COLO829 (cell line): ENCODE measurements at regions not wholly inside any gene's neighbourhood (a gene's known extent, or its start where the extent isn't known, plus 50 kb on each side); places are given as distances from the start of the nearest gene placed in this dataset.

Experiments
- DNase-seq: peaks from one replicate; pipeline ENCODE4 v3.0.0; 2012; ENCODE audit warnings: low spot score

DNA sequence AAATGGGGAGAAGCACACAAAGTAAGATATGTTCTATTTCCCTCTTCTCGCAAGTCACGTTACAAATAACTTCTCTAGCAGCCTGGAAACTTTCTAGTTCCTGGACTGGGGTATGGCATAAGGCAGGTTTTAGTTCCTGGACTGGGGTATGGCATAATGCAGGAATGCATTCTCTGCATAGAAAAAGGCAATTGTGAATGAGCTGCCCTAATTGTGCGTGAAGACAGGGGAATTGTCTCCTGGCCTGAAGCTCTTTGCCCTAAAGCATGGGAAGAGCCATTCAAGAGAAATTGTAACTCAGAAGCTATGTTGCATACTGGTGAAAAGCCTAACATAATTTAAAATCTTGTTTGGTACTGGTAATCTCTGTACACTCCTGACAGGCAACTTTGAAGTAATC lies 54.3 kb upstream of the CBLB start:
- no peak for DNase-seq

DNA sequence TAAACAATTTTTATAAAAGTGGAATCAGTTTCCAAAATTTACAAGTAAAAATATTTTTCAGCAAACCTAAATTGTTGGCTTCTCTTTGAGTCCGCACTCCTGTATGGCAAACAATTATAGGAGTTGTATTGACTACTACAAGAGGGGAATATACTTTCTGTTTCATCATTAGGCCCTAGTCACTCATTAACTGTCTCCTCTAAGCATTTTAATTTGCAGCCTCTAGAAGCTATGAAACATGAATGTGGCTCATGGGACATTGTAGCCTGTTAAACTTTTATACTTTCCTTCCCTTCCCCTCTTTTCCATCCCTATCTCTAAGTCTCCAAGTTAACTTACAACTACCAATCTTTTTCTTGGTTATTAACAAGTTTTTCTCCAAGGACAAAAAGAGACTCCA lies 58.9 kb upstream of the CBLB start:
- DNase-seq, result no peak

DNA sequence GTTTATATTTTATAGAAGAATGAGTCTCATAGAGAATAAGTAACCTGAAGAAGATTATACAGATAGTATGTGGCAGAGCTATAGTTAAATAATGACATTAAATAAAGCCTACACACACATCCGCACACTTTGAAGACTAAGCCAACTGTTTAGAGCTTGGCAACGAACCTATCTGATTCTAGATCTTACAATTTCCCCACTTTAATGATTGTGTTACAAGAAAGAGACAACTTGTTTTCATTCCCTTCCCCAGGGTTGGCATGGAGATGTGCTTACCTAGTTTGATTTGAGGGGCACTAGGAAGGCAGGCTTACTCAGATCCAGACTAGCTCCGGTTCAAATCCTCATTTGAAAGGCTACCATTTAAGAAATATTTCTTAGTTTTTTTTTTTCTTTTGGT lies 61.9 kb upstream of the CBLB start:
- no peak for DNase-seq

DNA sequence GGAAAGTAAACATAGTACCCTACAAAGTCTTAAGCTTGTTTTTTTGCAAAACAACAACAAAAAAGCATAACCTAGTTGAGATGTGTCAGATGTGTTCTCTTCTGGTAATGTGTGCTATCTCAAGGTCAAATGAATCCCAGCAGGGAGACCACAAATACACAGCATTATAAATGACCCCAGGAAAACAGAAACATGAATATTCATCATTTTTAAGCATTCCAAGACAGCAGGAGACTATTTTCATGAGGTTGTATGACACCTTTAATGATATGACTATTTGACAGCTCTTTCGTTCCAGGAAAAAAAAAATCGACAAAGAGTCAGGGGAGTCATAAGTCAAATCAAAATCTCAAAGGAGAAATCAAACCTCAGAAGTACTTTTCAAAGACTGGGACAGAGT lies 62.7 kb upstream of the CBLB start:
- DNase-seq, result no peak

DNA sequence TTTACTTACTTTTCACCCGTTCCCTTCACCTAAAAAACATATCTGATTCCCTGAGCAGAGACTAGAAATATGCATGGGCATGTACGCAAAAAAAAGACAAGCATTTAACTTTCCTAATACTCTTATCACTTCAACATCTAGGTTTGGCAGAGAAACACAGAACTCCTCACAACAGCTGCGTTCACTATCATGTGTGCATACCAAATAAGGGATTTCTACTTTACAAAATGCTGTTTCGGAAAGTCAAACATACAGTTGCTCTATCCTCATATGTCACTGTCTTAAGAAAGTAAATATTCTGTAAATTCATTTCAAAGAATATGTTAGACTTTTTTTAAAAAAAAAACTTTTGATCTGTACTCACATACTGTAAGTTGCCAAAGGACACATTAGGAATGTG lies 65.1 kb upstream of the CBLB start:
- DNase-seq, result peak; percentile 18

DNA sequence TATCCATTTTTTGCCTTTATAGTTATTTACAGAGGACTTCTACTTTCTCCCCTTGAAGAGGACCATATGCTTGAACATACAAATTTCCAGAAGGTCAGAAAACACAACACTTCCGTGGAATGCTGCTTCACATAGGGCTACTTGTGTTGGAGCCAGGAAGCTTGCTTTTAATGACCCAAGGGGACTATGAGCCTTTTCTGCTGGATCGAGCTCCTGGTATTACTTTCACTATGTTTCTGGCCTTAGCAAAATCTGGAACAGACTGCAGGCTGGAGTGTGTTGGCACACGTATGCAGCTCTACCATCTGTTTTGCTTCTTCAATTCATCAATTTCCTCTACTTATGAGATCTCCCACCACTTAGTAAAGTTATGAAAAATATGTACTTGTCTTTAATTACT lies 69.3 kb upstream of the CBLB start:
- DNase-seq, result no peak

DNA sequence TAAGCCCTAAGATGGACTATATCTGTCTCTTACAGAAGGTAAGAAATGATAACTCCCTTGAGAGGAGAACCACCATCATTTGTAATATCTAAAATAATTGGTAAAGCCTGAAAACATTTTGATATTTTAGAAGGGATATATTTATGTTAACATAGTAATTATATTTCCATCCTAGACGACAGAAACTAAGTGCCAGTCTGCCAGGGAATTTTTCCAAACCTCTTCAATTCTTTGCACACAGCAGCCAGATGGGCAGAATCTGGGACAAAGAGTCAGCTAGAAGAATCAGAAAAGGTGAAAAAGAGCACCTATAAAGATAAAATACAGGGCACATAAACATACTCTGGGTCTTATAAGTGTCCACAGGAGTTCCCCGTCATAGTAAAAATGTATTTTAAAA lies 70.0 kb upstream of the CBLB start:
- DNase-seq, result no peak

DNA sequence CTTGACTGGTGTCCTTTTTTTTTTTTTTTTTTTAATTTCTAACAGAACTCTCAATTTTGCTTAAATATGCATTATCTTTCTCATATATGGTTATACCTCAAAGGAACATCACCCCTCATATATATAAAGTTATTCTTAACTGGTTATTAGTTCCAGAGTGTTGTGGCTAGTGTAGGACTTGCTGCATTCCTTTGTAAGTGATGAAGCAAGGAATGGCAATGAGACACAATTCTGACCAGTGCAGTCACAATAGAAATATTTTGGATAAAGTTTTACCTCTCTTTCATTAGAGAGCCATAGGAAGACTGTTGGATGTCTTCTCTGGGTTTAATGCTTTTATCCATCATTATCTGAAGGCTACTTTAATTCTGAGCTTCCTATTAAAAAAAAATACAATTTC lies 75.5 kb upstream of the CBLB start:
- DNase-seq, result no peak

DNA sequence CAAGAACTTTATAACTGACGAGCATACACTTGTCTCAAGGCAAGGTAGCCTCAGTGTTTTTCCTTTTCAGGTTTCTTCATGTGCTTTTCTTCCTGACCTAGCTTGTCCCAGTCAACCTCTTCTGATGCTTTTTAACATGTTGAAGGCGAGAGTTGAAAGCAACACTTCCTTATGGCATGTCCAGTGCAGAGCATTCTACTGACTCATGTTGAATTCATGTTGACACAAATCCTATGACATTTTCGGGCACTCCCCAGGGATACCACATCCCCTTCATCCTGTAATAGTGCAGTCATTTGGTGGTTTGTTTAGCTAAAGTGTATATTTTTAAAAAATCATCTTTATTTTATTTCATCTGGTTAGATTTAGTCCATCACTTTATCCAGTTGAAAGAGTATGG lies 75.9 kb upstream of the CBLB start:
- no peak for DNase-seq

DNA sequence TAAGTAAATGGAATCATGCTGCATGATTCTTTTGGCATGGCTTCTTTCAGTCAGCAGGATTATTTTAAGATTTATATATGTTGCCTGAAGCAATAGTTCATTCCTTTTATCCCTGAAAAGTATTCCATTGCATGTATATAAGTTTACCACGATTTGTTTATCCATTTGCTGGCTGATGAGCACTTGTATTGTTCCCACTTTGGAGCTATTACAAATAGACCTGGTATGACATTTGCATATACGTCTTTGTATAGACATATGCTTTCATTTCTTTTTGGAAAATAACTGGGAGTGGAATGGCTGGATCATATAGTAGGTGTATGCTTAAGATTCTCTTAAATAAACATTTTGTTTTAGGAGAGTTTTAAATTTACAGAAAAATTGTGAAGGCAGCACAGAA lies 79.3 kb upstream of the CBLB start:
- DNase-seq, result no peak

DNA sequence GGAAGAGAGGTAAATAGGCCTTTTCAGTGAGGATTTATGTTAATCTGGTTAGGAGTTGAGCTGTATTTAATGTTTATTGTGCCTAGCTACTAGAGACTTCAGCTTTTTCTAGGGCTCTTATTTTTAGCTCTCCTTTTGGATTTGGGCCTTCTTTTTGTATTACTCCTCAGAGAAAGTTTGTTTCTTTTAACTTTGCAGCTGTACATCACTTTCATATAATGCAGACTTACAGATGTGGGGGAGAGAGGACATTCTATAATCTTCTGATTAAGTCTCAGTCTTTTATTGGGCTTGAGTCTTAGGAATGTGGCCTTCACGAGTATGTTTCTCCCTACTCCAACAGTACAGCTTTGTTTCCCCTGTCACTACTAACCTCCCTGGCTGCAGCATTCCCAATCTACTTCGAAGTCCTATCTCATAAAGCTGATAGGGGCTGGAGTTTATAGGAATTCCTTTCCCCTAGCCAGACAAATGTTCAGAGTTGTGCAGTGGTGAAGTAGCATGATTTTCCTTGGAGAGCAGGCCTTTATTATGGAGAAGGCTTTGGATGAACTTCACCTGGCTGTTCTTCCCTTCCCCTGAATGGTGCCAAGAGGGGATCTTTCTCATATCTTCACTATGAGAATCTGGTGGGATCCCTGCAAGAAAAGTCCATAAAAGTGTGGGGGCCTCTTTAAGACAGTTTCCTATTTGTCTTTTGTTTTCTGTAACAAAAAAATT lies 82.2 kb upstream of the CBLB start:
- DNase-seq, result no peak

DNA sequence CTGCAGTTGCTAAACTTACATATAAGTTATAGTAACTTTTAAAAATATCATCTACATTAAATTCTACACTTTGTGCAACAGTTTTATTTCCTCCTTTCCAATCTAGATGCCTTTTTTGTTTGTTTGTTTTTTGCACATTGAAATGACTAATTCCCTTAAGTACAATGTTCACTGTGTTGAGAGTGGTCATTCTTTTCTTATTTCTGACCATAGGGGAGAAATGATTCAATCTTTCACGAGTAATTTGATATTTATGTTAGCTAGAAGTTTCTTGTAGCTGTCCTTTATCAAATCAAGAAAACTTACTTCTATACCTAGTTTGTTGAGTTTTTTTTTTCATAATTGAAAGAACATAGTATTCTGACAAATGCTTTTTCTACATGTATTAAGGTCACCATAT lies 85.0 kb upstream of the CBLB start:
- DNase-seq, result no peak

DNA sequence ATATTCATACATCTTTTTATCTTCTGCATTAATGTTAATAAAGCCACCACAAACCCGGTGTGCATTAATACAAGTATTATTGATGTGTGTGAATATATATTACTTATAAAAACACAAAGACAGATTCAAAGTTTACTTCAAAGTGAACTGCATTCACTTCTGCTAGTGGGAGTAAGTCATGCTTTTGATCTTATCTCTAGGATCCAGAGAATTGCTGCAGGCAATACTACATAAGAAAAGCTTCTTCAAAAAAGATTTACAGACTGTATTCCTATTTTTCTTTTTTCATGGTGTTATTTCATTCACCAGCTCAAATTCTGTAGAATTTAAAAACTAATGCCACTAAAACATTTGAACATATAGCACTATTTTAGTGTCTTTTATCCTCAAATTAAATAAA lies 87.5 kb upstream of the CBLB start:
- peak; percentile 70 for DNase-seq

DNA sequence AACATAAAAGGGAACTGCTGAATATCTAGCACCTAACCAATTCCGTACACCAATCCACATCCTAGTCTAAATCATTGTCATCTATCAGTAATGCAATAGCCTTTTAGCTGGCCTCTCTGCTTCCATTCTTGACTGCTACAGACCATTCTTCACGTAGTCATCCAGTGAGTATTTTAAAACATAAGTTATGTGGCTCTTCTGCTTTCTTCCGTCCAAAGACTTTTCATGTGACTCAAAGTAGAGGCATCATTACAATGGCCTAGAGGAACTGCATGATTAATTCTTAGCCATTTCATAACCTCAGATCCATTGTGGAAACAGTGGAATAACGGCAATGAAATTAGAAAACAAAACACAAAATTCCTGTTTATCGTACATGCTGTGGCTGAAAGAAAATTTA lies 88.9 kb upstream of the CBLB start:
- DNase-seq, result no peak

DNA sequence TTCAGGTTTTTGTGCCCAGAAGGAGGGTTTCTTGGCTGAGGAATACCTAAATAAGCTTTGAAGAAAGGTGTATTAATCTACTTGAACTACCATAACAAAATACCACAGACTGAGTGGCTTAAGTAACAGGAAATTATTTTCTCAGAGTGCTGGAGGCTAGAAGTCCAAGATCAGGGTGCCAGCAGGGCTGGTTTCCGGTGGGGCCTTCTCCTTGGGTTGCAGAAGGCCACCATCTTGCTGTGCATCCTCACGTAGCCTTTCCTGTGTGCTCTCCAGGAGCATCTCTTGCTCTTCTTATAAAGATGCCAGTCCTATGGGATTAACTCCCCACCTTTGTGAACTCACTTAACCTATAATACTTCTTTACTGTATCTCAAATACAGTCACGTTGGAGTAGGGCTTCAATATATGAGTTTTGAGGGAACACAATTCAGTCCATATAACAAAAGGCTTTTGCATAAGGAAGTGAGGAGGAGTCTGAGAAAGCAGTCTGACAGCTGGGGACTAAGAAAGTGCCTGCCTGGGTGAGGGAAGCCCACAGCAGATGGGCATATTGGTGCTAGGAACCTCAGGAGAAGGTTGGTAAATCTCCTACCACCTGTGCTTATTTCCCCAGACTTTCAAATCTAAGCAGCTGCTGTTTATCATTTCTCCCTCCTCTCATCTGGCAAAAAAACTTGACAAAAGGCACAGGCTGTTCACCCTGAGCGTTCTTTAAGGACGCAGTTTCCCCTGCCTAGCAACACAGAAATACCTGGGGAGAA lies 89.6 kb upstream of the CBLB start:
- no peak for DNase-seq

DNA sequence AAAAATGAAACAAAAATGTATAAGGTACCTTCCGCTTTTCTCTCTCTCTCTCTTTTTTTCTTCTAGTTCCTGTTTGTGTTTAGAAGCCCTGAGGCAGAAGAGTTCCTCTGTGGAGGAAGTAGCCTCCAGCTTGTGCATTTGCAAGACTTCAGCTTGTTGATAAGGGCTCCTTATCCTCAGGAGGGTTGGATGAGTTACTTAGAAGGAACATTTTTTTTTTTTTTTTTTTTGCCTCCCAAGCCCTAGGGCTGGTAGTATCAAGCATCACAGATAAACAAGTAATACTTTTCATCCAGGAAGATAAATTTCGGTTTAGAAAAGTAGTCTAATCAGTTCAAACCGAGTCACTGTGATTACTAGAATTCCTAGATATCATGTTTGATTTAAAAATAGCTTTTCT lies 91.0 kb upstream of the CBLB start:
- no peak for DNase-seq

DNA sequence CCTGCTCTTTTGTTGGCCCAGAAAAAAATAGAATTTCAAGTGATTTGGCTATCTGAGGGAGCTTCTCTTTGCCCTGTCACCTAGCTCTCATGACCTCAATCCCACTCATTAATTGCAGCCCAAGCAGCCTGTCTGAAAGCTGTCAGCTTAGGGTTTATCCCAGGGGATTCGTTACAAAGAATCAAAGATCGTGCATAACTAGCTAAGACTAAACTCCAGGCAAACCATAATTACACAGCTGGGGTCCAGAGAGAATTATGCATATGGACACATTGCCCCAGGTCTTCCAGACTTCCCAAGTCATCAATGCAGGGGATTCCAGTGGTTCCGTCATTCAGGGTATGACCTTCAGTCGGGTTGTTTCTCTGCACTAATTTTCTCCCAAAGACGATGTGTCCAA lies 91.6 kb upstream of the CBLB start:
- DNase-seq, result no peak

DNA sequence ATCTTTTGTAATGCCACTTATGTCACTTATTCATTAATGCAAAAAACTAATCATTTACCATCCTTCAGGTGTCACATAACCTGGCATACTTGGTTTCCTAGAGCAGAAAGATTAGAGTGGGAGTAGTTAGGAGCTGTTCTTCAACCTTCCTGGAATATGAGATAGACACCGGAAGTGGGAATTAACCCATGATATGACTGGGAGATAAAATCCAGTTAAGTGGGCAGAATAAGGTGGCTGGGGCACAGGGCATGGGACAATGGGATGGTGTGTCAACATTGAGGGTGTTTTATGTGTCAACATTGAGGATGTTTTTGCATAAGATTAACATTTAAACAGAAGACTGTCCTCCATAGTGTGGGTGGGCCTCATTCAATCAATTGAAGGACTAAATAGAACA lies 94.3 kb upstream of the CBLB start:
- DNase-seq, result no peak

DNA sequence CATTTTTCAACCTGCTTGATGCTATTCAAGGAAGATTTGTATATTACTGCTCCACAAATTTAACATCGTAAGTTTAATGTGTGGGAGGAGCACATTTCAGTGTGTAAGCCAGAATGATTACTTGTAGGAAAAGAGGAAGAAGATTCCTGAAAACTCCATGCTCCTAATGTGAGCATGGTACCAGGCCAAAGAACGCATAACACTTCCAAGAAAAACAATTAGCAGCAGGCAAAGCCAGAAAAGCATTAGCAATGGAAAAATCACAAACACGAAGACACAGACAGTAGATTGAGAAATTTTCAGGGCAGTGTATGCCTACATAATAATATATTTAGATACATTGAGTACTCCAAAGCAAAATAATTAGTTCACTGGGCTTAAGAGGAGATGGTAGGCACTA lies 96.6 kb upstream of the CBLB start:
- no peak for DNase-seq

DNA sequence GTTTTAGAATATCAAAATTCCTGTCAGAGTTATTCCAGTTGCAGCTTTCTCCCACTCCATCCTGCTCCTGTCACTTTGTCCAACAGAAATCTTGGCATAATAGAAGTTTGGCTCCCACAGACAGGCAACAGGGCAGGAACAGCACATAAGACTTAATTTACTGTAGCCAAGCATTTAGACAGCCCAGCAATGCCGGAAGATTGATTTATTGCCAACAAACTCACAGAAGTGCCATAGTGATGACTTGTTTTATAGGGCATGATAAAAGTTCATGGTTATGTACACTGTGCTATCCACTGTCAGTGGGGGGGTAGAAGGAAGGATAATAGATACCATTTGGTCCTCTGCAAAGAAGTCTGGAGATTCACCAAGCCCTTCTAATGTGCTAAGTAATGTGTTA lies 98.3 kb upstream of the CBLB start:
- DNase-seq, result no peak

DNA sequence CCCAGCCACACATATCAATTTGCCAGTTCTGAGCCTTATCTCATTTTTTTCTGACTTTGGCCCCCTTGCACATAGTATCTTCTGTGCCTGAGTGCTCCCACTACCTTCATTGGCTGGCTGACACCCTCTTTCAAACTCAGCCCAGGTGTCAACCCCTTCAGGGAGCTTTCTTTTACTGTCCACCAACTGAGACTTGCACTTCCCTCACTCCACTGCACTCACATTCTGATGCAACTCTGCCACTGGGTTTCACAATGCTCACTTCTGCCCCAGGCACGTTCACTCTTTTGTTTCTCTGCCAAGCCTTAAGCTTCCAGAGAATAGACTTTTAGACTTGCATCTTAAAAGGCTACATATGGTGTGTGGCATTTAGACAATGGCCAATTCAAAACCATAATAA lies 101.5 kb upstream of the CBLB start:
- DNase-seq, result no peak

DNA sequence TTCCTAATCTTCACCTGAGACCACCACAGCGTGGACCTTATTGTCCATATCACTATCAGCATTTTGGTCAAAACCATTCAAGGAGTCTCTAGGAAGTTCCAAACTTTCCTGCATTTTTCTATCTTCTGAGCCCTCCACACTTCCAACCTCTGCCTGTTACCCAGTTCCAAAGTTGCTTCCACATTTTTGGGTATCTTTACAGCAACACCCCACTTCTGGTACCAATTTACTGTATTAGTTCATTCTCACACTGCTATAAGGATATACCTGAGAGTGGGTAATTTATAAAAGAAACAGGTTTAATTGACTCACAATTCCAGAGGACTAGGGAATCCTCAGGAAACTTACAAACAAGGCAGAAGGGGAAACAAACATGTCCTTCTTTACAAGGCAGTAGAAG lies 103.3 kb upstream of the CBLB start:
- no peak for DNase-seq

DNA sequence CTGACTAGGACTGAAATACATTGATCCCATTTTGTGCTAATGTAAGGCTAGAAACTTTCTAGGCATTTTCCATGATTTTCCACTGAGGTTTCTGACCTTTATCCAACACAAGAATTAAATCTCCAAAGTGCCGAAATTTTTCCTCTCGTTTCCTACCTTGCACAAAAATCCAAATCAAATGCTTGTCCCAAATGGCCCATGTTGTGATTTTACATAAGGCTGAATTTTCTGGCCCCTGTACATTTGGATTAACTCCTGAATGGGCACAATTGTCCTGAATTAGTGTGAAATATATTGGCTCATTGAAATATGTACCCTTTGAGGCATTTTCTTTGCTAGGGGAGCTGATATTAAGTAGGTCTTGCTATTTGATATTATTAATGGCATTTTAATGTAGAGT lies 105.6 kb upstream of the CBLB start:
- no peak for DNase-seq

DNA sequence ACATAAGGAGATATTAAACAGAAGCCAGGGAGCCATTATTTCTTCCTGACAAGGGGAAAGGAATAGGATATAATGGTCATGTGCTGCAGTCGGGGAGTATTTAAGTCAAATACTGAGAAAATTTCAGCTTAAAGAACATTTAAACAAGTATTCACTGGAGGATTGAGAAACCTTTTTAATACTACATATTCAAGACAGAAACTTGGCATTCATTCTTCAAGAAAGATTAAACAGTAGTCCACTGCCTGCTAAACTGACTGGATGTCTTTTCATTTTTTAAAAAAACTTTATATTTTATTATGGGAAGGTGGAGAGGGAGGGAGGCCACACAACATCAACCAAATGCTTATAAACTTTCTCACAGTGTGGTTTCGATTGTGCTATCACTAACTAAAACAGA lies 107.4 kb upstream of the CBLB start:
- no peak for DNase-seq
